Panc1 (cell line): ENCODE measurements at regions not wholly inside any gene's neighbourhood (a gene's known extent, or its start where the extent isn't known, plus 50 kb on each side); places are given as distances from the start of the nearest gene placed in this dataset.

ENCODE experiments used
- ATAC-seq: fragments of 200-7000 bp; cut with Tn5 transposase; 2 replicates; pipeline ENCODE4 v1.9.1; 2020; ENCODE audit warnings: mild to moderate bottlenecking, moderate library complexity
- BruUV-seq: library from RNA; stranded (reverse); fragments of 400-500 nt; replicated peaks from 2 replicates; lab custom pipeline; 2021; lab: Mats Ljungman, UMichigan
- CTCF ChIA-PET: fragments of 300-600 bp; sonication (Branson Sonifier 250); formaldehyde crosslinking; loops from one replicate; lab custom pipeline; 2022; ENCODE audit warnings: antibody characterized with exemption; lab: Charles Lee
- POLR2A ChIA-PET: fragments of 300-600 bp; sonication (Branson Sonifier 250); formaldehyde crosslinking; loops from one replicate; lab custom pipeline; 2022; ENCODE audit warnings: antibody characterized with exemption; lab: Charles Lee
- DNase-seq: peaks from one replicate; pipeline ENCODE4 v3.0.0-alpha.2; 2010; ENCODE audit warnings: low read depth, low spot score
- H3K27ac ChIP-seq: 2 replicates; pipeline ENCODE4 v1.5.1; 2011; ENCODE audit warnings: mild to moderate bottlenecking, low read length, inconsistent platforms
- H3K27me3 ChIP-seq: fragments of 200-500 bp; sonication (Bioruptor generic); 2 replicates; pipeline ENCODE4 v1.6.0; 2014; ENCODE audit warnings: low read length, inconsistent platforms; ENCODE audit not compliant: control insufficient read depth, insufficient read depth
- H3K36me3 ChIP-seq: fragments of 200-500 bp; sonication (Bioruptor generic); 2 replicates; pipeline ENCODE4 v1.5.1; 2014; ENCODE audit warnings: inconsistent platforms, mild to moderate bottlenecking, low read length, moderate library complexity; ENCODE audit not compliant: control insufficient read depth, insufficient read depth
- H3K4me1 ChIP-seq: 2 replicates; pipeline ENCODE4 v1.5.1; 2011; ENCODE audit warnings: inconsistent platforms, mild to moderate bottlenecking, low read length, moderate library complexity; ENCODE audit not compliant: control insufficient read depth, insufficient read depth
- H3K4me3 ChIP-seq, 2 experiments: 2 replicates each; pipeline ENCODE4 v1.5.1; 2011 to 2012; ENCODE audit warnings: low read depth in 2 of 2, low read length in 2 of 2, mild to moderate bottlenecking in 2 of 2, inconsistent platforms in 1 of 2, moderate library complexity in 1 of 2
- H3K9me3 ChIP-seq: fragments of 200-500 bp; sonication (Bioruptor generic); 2 replicates; pipeline ENCODE4 v1.5.1; 2014; ENCODE audit warnings: low read depth, mild to moderate bottlenecking, inconsistent platforms, low read length, moderate library complexity; ENCODE audit not compliant: control insufficient read depth, insufficient read depth
- POLR2AphosphoS5 ChIP-seq: IDR thresholded peaks from 2 replicates; pipeline ENCODE4 v1.6.1; 2012; ENCODE audit warnings: mild to moderate bottlenecking, low read depth, low read length, moderate library complexity
- SIN3A ChIP-seq: IDR thresholded peaks from 2 replicates; pipeline ENCODE4 v1.6.1; 2012; ENCODE audit warnings: low read depth, mild to moderate bottlenecking, low read length, moderate library complexity, borderline replicate concordance; ENCODE audit not compliant: insufficient read depth
- TCF7L2 ChIP-seq: IDR thresholded peaks from 2 replicates; pipeline ENCODE4 v1.6.1; 2011; ENCODE audit warnings: mild to moderate bottlenecking, low read depth, low read length, inconsistent platforms
- in situ Hi-C: cut with HindIII; loops from 2 replicates; pipeline ENCODE4 v1.10.0; 2016; ENCODE audit warnings: low sequenced_read_pairs, low pct_unique_long_range_greater_than_20kb
- intact Hi-C: fragments of 100-400 bp; cut with micrococcal nuclease; formaldehyde crosslinking; loops from one replicate; pipeline ENCODE4 v1.10.0; 2022; ENCODE audit not compliant: unreplicated experiment
- TF ChIP-seq, protein P1 (sequence below), 2 experiments: IDR thresholded peaks; 2 replicates each; pipeline ENCODE4 v1.6.1; 2011 to 2012; ENCODE audit warnings: low read depth in 2 of 2, control low read depth in 1 of 2, low read length in 1 of 2, mild to moderate bottlenecking in 1 of 2, moderate library complexity in 1 of 2; ENCODE audit not compliant: insufficient read depth in 1 of 2
- TF ChIP-seq, protein P2 (sequence below): fragments of 450-650 bp; IDR thresholded peaks from 2 replicates; pipeline ENCODE4 v1.5.1; 2017; ENCODE audit warnings: mild to moderate bottlenecking

DNA sequence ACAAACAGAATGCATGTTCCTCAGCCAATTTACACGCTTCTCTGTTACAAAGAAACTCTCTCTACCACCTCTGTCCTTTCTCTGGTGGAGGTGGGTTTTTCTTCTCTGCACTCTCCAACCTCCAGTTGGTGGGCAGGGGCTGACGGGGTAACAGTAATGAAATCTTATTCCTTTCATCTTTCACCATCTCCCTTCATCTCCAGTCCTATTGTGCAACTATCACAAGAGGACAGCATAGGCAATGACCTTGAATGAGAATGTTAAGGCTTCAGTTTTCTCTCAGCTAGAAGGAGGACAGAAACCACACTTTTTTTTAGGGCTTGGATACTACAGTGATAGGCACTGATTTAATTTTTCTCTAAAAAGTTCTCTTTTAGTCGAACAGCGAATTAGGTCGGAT is 81.7 kb upstream of the NEUROD1 start:
- BruUV-seq, result no TSS peak
- DNase-seq (no peak), ATAC-seq (no peak)
- Histone ChIP-seq H3K27ac (no peak overlapping the region), H3K36me3 (no peaks in the 10 kb centered on the region), H3K4me1 (no peaks in the 10 kb centered on the region), H3K27me3 (no peaks in the 10 kb centered on the region), H3K4me3 (no peak overlapping the region), H3K9me3 (no peaks in the 10 kb centered on the region)
- TF ChIP-seq TCF7L2, result no peak
- TF ChIP-seq, protein P1, sequence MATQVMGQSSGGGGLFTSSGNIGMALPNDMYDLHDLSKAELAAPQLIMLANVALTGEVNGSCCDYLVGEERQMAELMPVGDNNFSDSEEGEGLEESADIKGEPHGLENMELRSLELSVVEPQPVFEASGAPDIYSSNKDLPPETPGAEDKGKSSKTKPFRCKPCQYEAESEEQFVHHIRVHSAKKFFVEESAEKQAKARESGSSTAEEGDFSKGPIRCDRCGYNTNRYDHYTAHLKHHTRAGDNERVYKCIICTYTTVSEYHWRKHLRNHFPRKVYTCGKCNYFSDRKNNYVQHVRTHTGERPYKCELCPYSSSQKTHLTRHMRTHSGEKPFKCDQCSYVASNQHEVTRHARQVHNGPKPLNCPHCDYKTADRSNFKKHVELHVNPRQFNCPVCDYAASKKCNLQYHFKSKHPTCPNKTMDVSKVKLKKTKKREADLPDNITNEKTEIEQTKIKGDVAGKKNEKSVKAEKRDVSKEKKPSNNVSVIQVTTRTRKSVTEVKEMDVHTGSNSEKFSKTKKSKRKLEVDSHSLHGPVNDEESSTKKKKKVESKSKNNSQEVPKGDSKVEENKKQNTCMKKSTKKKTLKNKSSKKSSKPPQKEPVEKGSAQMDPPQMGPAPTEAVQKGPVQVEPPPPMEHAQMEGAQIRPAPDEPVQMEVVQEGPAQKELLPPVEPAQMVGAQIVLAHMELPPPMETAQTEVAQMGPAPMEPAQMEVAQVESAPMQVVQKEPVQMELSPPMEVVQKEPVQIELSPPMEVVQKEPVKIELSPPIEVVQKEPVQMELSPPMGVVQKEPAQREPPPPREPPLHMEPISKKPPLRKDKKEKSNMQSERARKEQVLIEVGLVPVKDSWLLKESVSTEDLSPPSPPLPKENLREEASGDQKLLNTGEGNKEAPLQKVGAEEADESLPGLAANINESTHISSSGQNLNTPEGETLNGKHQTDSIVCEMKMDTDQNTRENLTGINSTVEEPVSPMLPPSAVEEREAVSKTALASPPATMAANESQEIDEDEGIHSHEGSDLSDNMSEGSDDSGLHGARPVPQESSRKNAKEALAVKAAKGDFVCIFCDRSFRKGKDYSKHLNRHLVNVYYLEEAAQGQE (IDR thresholded peaks at IDR 0.05; ENCODE audit: insufficient read depth in 1 of 2, low read depth in 2 of 2, low read length in 1 of 2), result no peak
- no peak for TF ChIP-seq SIN3A
- TF ChIP-seq POLR2AphosphoS5, result no peak
- TF ChIP-seq, protein P2, sequence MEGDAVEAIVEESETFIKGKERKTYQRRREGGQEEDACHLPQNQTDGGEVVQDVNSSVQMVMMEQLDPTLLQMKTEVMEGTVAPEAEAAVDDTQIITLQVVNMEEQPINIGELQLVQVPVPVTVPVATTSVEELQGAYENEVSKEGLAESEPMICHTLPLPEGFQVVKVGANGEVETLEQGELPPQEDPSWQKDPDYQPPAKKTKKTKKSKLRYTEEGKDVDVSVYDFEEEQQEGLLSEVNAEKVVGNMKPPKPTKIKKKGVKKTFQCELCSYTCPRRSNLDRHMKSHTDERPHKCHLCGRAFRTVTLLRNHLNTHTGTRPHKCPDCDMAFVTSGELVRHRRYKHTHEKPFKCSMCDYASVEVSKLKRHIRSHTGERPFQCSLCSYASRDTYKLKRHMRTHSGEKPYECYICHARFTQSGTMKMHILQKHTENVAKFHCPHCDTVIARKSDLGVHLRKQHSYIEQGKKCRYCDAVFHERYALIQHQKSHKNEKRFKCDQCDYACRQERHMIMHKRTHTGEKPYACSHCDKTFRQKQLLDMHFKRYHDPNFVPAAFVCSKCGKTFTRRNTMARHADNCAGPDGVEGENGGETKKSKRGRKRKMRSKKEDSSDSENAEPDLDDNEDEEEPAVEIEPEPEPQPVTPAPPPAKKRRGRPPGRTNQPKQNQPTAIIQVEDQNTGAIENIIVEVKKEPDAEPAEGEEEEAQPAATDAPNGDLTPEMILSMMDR, result no peak
- ChIA-PET CTCF (no interaction called here), POLR2A (no interaction called here)
- in situ Hi-C loops (loop anchor here (25.0 kb wide), 1 partner anchor 325 kb away; no protein-coding TSS in a partner anchor), intact Hi-C loops (no loop called here)

DNA sequence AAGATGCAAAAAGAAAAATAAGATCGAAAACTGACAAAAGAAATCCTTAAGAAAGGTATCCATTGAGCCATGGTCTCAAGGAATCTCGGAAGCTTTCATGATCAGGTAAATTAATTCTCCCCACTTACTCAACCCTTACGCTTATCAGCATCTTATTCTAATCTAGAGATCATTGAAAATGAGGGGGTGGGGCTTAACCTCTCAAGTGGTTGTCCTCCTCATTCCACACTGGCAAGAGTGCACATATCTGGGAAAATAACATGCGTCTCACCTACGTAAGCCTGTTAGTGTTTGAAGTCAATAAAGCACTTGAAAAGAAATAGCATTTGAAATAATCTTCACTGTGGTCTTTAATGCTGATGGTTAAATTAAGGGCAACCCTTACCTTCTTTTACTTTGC is 82.5 kb upstream of the NEUROD1 start:
- POLR2A ChIA-PET, result no interaction called here
- intact Hi-C loops (no loop called here), in situ Hi-C loops (loop anchor here (25.0 kb wide), 1 partner anchor 324 kb away; no protein-coding TSS in a partner anchor)
- Histone ChIP-seq H3K36me3 (no peaks in the 10 kb centered on the region), H3K27me3 (no peaks in the 10 kb centered on the region), H3K27ac (no peak overlapping the region), H3K4me3 (no peak overlapping the region), H3K9me3 (no peaks in the 10 kb centered on the region), H3K4me1 (no peaks in the 10 kb centered on the region)
- DNase-seq, result no peak
- BruUV-seq, result no TSS peak
- ATAC-seq, result no peak
- no peak for TF ChIP-seq POLR2AphosphoS5
- TF ChIP-seq TCF7L2, result no peak
- TF ChIP-seq, protein P1 (IDR thresholded peaks at IDR 0.05; ENCODE audit: insufficient read depth in 1 of 2, low read depth in 2 of 2, low read length in 1 of 2), result no peak
- no peak for TF ChIP-seq SIN3A
- TF ChIP-seq, protein P2, result no peak
- CTCF ChIA-PET, result no interaction called here
